IMR-90 (cell line): ENCODE measurements at regions not wholly inside any gene's neighbourhood (a gene's known extent, or its start where the extent isn't known, plus 50 kb on each side); places are given as distances from the start of the nearest gene placed in this dataset.

ENCODE experiments used
- ATAC-seq: fragments of 200-7000 bp; cut with Tn5 transposase; 2 replicates; pipeline ENCODE4 v1.9.1; 2020; ENCODE audit warnings: low read depth, mild to moderate bottlenecking, moderate library complexity
- BruUV-seq: library from RNA; stranded (reverse); fragments of 400-500 nt; replicated peaks from 2 replicates; lab custom pipeline; 2021; lab: Mats Ljungman, UMichigan
- CTCF ChIA-PET: fragments of 300-600 bp; formaldehyde crosslinking; extraction: SDS; loops from one replicate; lab custom pipeline; 2021; ENCODE audit warnings: antibody characterized with exemption; lab: Yijun Ruan, JAX
- POLR2A ChIA-PET: fragments of 300-600 bp; sonication (Branson Sonifier 250); formaldehyde crosslinking; loops from one replicate; lab custom pipeline; 2022; ENCODE audit warnings: antibody characterized with exemption; ENCODE audit not compliant: unreplicated experiment; lab: Charles Lee
- DNase-seq: peaks from one replicate; pipeline ENCODE4 v3.0.0; 2013
- H2AFZ ChIP-seq: replicated peaks from 2 replicates; pipeline ENCODE3; 2013; ENCODE audit warnings: low read length, mild to moderate bottlenecking; ENCODE audit not compliant: poor library complexity
- H2AK5ac ChIP-seq: 2 replicates; pipeline ENCODE4 v1.6.1; 2013; ENCODE audit warnings: low read depth, low read length, inconsistent platforms
- H2AK9ac ChIP-seq: replicated peaks from 2 replicates; pipeline ENCODE3; 2013; ENCODE audit warnings: mild to moderate bottlenecking, low read depth, low read length, moderate library complexity; ENCODE audit not compliant: poor library complexity
- H2BK120ac ChIP-seq: 2 replicates; pipeline ENCODE4 v1.6.1; 2013; ENCODE audit warnings: low read depth, low read length, inconsistent platforms
- H2BK15ac ChIP-seq: 3 replicates; pipeline ENCODE4 v1.6.1; 2013; ENCODE audit warnings: low read depth, low read length, inconsistent platforms
- H2BK20ac ChIP-seq: 2 replicates; pipeline ENCODE4 v1.6.1; 2013; ENCODE audit warnings: low read depth, mild to moderate bottlenecking, inconsistent platforms, low read length, moderate library complexity
- H2BK5ac ChIP-seq: 2 replicates; pipeline ENCODE4 v1.6.1; 2013; ENCODE audit warnings: mild to moderate bottlenecking, low read depth, low read length, inconsistent platforms; ENCODE audit not compliant: poor library complexity, severe bottlenecking
- H3K14ac ChIP-seq: replicated peaks from 2 replicates; pipeline ENCODE4 v1.6.1; 2013; ENCODE audit warnings: low read depth, low read length, inconsistent platforms
- H3K18ac ChIP-seq: 2 replicates; pipeline ENCODE4 v1.6.1; 2013; ENCODE audit warnings: low read depth, low read length, control low read depth
- H3K23ac ChIP-seq: 2 replicates; pipeline ENCODE4 v1.6.1; 2013; ENCODE audit warnings: low read depth, low read length, inconsistent platforms
- H3K27ac ChIP-seq: 2 replicates; pipeline ENCODE4 v1.5.1; 2013; ENCODE audit warnings: mild to moderate bottlenecking, control low read depth, low read length; ENCODE audit not compliant: insufficient read depth
- H3K27me3 ChIP-seq: 2 replicates; pipeline ENCODE4 v1.6.1; 2013; ENCODE audit warnings: low read length; ENCODE audit not compliant: control insufficient read depth, insufficient read depth
- H3K36me3 ChIP-seq: 2 replicates; pipeline ENCODE4 v1.6.1; 2013; ENCODE audit warnings: low read length, mixed read lengths; ENCODE audit not compliant: control insufficient read depth, insufficient read depth
- H3K4ac ChIP-seq: 2 replicates; pipeline ENCODE4 v1.6.1; 2013; ENCODE audit warnings: low read depth, low read length, inconsistent platforms
- H3K4me1 ChIP-seq: 2 replicates; pipeline ENCODE4 v1.6.1; 2013; ENCODE audit warnings: low read length, mixed read lengths; ENCODE audit not compliant: control insufficient read depth, insufficient read depth
- H3K4me2 ChIP-seq: 2 replicates; pipeline ENCODE4 v1.6.1; 2013; ENCODE audit warnings: low read depth, mild to moderate bottlenecking, control low read depth, low read length, moderate library complexity
- H3K4me3 ChIP-seq: 2 replicates; pipeline ENCODE4 v1.5.1; 2013; ENCODE audit warnings: low read depth, mild to moderate bottlenecking, control low read depth, low read length, moderate library complexity; ENCODE audit not compliant: insufficient read depth
- H3K56ac ChIP-seq: 2 replicates; pipeline ENCODE4 v1.6.1; 2013; ENCODE audit warnings: low read length, inconsistent platforms; ENCODE audit not compliant: insufficient read depth; ENCODE audit errors: extremely low read depth
- H3K79me1 ChIP-seq, 2 experiments: 2 replicates each; pipeline ENCODE4 v1.6.1; 2013; ENCODE audit warnings: low read length in 2 of 2, inconsistent platforms in 1 of 2, low read depth in 1 of 2
- H3K9ac ChIP-seq: 2 replicates; pipeline ENCODE4 v1.6.1; 2013; ENCODE audit warnings: low read depth, low read length, control low read depth
- H3K9me1 ChIP-seq: 2 replicates; pipeline ENCODE4 v1.6.1; 2013; ENCODE audit warnings: low read length, inconsistent platforms; ENCODE audit not compliant: insufficient read depth
- H3K9me3 ChIP-seq: 2 replicates; pipeline ENCODE4 v1.6.1; 2013; ENCODE audit warnings: low read length; ENCODE audit not compliant: control insufficient read depth, insufficient read depth
- H4K20me1 ChIP-seq: 2 replicates; pipeline ENCODE4 v1.6.1; 2013; ENCODE audit warnings: low read length, inconsistent platforms; ENCODE audit not compliant: insufficient read depth
- H4K5ac ChIP-seq: 2 replicates; pipeline ENCODE4 v1.6.1; 2013; ENCODE audit warnings: mild to moderate bottlenecking, low read depth, low read length, control low read depth
- H4K8ac ChIP-seq, 2 experiments: 2 replicates each; pipeline ENCODE4 v1.6.1; 2013; ENCODE audit warnings: low read depth in 2 of 2, low read length in 2 of 2, control low read depth in 1 of 2, inconsistent platforms in 1 of 2
- H4K91ac ChIP-seq: 2 replicates; pipeline ENCODE4 v1.6.1; 2013; ENCODE audit warnings: low read depth, low read length, inconsistent platforms; ENCODE audit not compliant: insufficient read depth
- BHLHE40 ChIP-seq: fragments of 150-350 bp; IDR thresholded peaks from 2 replicates; pipeline ENCODE4 v1.6.1; 2016; ENCODE audit warnings: mild to moderate bottlenecking, low read depth, low read length
- CEBPB ChIP-seq: IDR thresholded peaks from 2 replicates; pipeline ENCODE4 v1.6.1; 2012; ENCODE audit warnings: low read depth, low read length, improper control_type of control experiment
- ELK1 ChIP-seq: fragments of 150-350 bp; IDR thresholded peaks from 2 replicates; pipeline ENCODE4 v1.6.1; 2016; ENCODE audit warnings: low read depth, mild to moderate bottlenecking, low read length, moderate library complexity, borderline replicate concordance
- FOS ChIP-seq: fragments of 150-350 bp; IDR thresholded peaks from 2 replicates; pipeline ENCODE4 v1.6.1; 2016; ENCODE audit warnings: low read depth, low read length
- MAFK ChIP-seq: IDR thresholded peaks from 2 replicates; pipeline ENCODE4 v1.6.1; 2012; ENCODE audit warnings: low read depth, low read length, improper control_type of control experiment
- MAZ ChIP-seq: IDR thresholded peaks from 2 replicates; pipeline ENCODE4 v1.6.1; 2012; ENCODE audit warnings: low read depth, mild to moderate bottlenecking, low read length, improper control_type of control experiment, moderate library complexity, borderline replicate concordance
- MXI1 ChIP-seq: IDR thresholded peaks from 2 replicates; pipeline ENCODE4 v1.6.1; 2012; ENCODE audit warnings: low read depth, mild to moderate bottlenecking, low read length, moderate library complexity, borderline replicate concordance
- POLR2A ChIP-seq: IDR thresholded peaks from 2 replicates; pipeline ENCODE4 v1.6.1; 2012; ENCODE audit warnings: mild to moderate bottlenecking, low read depth, low read length
- RAD21 ChIP-seq: IDR thresholded peaks from 2 replicates; pipeline ENCODE4 v1.6.1; 2012; ENCODE audit warnings: low read length, improper control_type of control experiment
- RCOR1 ChIP-seq: IDR thresholded peaks from 2 replicates; pipeline ENCODE4 v1.6.1; 2012; ENCODE audit warnings: mild to moderate bottlenecking, low read length, improper control_type of control experiment; ENCODE audit not compliant: insufficient replicate concordance
- SMC3 ChIP-seq: fragments of 150-350 bp; IDR thresholded peaks from 2 replicates; pipeline ENCODE4 v1.6.1; 2016; ENCODE audit warnings: low read depth, mild to moderate bottlenecking, antibody characterized with exemption, low read length, moderate library complexity
- dilution Hi-C: fragments of 300-500 bp; cut with HindIII; formaldehyde crosslinking; loops from one replicate; pipeline ENCODE4 v1.14.3; 2018; ENCODE audit warnings: low sequenced_read_pairs; ENCODE audit not compliant: unreplicated experiment
- in situ Hi-C: fragments of 300-500 bp; cut with MboI; formaldehyde crosslinking; loops from 3 replicates; pipeline ENCODE4 v1.14.3; 2019; ENCODE audit warnings: low sequenced_read_pairs, inconsistent platforms, mixed read lengths
- intact Hi-C: fragments of 100-400 bp; cut with micrococcal nuclease; formaldehyde crosslinking; loops from 2 replicates; pipeline ENCODE4 v1.10.0; 2022

- Histone ChIP-seq H2BK20ac (no peak overlapping the region), H3K4ac (no peak overlapping the region), H2AK9ac (no peak overlapping the region), H3K18ac (no peak overlapping the region), H3K14ac (no peak overlapping the region), H3K36me3 (no peaks in the 10 kb centered on the region), H2BK120ac (no peak overlapping the region), H2BK15ac (no peak overlapping the region), H3K27me3 (no peaks in the 10 kb centered on the region), H2BK5ac (no peak overlapping the region), H3K9me1 (no peaks in the 10 kb centered on the region), H3K4me1 (no peaks in the 10 kb centered on the region), H2AK5ac (no peak overlapping the region), H4K5ac (no peak overlapping the region), H2AFZ (no peak overlapping the region), H4K8ac (no peak overlapping the region), H3K9ac (no peak overlapping the region), H4K20me1 (no peaks in the 10 kb centered on the region), H3K79me1 (no peaks in the 10 kb centered on the region), H3K9me3 (0 out of 2 replicates have a peak, but pooled peaks cover 2% of the 10 kb centered on the region), H3K4me2 (no peak overlapping the region), H3K4me3 (no peak overlapping the region), H3K23ac (no peak overlapping the region), H3K27ac (no peak overlapping the region), H4K91ac (no peak overlapping the region), H3K56ac (no peak overlapping the region)
- intact Hi-C loops = no loop called here
- CTCF ChIA-PET = no interaction called here
- TF ChIP-seq FOS (no peak), MAZ (no peak), RCOR1 (no peak), BHLHE40 (no peak), RAD21 (no peak), POLR2A (no peak), SMC3 (no peak), MAFK (no peak), CEBPB (no peak), MXI1 (no peak), ELK1 (no peak)
- DNase-seq = no peak
- POLR2A ChIA-PET = no interaction called here
- in situ Hi-C loops = no loop called here
- dilution Hi-C loops = no loop called here
- no peak for ATAC-seq
- no TSS peak for BruUV-seq
Measured at GRCh38 chr12:61414470-61414869, 845.7 kb upstream of the USP15 start.
